GM12892 (cell line): ENCODE measurements at regions not wholly inside any gene's neighbourhood (a gene's known extent, or its start where the extent isn't known, plus 50 kb on each side); places are given as distances from the start of the nearest gene placed in this dataset.

Experiments
- DNase-seq: peaks from one replicate; pipeline ENCODE4 v3.0.0; 2011; ENCODE audit not compliant: insufficient read length
- FAIRE-seq: peaks from 2 replicates; lab custom pipeline; 2011; peaks lifted over from hg19 to GRCh38; lab: Jason Lieb, UNC
- POLR2A ChIP-seq: IDR thresholded peaks from 2 replicates; pipeline ENCODE4 v1.6.1; 2011; ENCODE audit warnings: low read depth, low read length, control low read depth
- POLR2AphosphoS5 ChIP-seq: IDR thresholded peaks from 2 replicates; pipeline ENCODE4 v1.6.1; 2011; ENCODE audit warnings: low read depth, low read length, control low read depth
- TAF1 ChIP-seq: IDR thresholded peaks from 2 replicates; pipeline ENCODE4 v1.6.1; 2011; ENCODE audit warnings: low read depth, mild to moderate bottlenecking, control low read depth, low read length, borderline replicate concordance

DNA sequence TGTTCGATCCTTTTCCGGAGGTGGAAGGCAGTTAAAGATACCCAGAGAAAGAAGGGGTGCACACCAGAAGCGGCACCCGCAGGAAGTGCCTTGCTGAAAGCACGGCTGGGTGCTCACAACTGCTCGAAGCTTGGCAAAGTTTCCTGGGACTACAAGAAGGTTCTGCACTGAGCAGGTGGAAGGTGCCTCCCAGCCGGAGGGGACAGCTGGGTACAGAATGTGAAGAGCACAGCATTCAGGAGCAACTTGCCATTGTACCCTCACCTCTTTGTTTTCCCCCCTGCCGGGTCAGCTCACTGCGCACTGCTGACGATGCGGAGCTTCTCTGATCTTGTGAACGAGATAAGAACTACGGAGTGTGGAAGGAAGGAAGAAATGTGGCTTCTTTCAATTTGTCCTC lies 289.2 kb downstream of the FBXW7 start:
- FAIRE-seq (no peak), DNase-seq (no peak)
- TF ChIP-seq TAF1 (no peak), POLR2AphosphoS5 (no peak), POLR2A (no peak)

- no peak for FAIRE-seq
- DNase-seq, result no peak
- TF ChIP-seq TAF1 (no peak), POLR2A (no peak), POLR2AphosphoS5 (no peak)
Measured at GRCh38 chr4:152245680-152246079, 290.2 kb downstream of the FBXW7 start.

- no peak for DNase-seq
- FAIRE-seq, result no peak
- TF ChIP-seq POLR2A (no peak), TAF1 (no peak), POLR2AphosphoS5 (no peak)
Measured at GRCh38 chr4:152244659-152245058, 291.2 kb downstream of the FBXW7 start.

- DNase-seq (no peak), FAIRE-seq (no peak)
- no peak for TF ChIP-seq TAF1
- TF ChIP-seq POLR2AphosphoS5, result no peak
- no peak for TF ChIP-seq POLR2A
Measured at GRCh38 chr4:152243896-152244595, 291.8 kb downstream of the FBXW7 start.

- FAIRE-seq (no peak), DNase-seq (no peak)
- TF ChIP-seq POLR2A, result no peak
- no peak for TF ChIP-seq POLR2AphosphoS5
- TF ChIP-seq TAF1, result no peak
Measured at GRCh38 chr4:152243206-152243605, 292.7 kb downstream of the FBXW7 start.

DNA sequence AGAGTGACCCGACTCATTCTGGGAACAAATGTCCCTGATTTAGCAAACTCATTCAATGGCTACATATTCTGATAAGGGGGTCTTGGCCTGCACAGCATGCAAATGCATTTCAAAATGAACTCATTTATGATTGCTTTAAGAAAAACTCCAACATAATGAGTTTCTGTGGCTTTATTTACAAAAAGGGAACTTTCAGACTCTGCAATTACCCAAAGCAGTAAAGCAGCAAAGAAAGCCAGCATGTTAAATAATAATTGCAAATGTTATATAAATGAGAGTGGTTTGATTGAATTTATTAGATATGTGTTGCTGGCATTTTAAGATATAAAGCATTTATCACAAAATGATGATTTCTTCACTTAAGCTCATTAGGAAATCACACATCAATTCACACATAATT lies 295.7 kb downstream of the FBXW7 start:
- FAIRE-seq (no peak), DNase-seq (no peak)
- TF ChIP-seq POLR2A (no peak), TAF1 (no peak), POLR2AphosphoS5 (no peak)

DNA sequence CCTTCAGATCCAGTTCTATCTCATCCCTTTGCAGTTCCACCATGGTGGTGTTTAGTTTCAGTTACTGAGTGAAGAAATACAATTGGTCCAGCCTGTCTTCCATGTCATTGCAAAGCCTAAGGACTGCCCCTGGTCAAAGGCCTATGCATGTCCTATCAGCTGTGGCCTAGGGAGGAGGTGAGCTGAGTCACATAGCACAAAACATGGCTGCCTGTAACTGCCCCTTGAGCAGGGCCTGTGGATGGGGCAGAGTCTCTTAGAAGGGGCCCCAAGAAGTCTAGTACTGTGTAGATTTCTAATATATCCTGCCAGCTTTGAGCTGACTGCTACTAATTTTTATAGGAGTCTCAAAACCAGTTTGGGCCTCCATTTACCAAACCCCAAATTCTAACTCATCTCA lies 296.7 kb downstream of the FBXW7 start:
- DNase-seq, result no peak
- FAIRE-seq, result no peak
- TF ChIP-seq TAF1 (no peak), POLR2AphosphoS5 (no peak), POLR2A (no peak)

GRCh38 chr4:152236519-152237056 lies 299.3 kb downstream of the FBXW7 start:
- FAIRE-seq (no peak), DNase-seq (no peak)
- TF ChIP-seq POLR2AphosphoS5 (no peak), TAF1 (no peak), POLR2A (no peak)

GRCh38 chr4:152235718-152236117 lies 300.2 kb downstream of the FBXW7 start:
- FAIRE-seq (peak; percentile 14), DNase-seq (no peak)
- TF ChIP-seq POLR2A (no peak), POLR2AphosphoS5 (no peak), TAF1 (no peak)

DNA sequence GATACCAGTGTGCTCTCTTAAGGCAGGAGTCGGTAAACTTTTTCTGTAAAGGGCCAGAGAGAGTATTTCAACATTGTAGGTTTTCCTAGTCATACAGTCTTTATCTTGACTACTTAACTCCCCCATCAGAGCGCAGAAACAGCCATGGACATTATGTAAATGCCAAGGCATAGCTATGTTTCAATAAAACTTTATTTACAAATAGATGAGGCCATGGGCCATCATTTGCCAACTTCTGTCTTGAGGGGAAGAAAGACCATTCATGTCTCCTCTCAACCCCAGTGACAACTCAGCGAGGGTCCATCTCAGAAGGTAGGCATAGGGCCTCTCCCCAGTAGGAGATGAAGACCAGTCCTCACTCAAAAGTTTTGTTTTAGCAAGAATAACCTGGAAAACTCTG lies 301.3 kb downstream of the FBXW7 start:
- FAIRE-seq (no peak), DNase-seq (no peak)
- no peak for TF ChIP-seq POLR2AphosphoS5

- TF ChIP-seq TAF1 (no peak), POLR2AphosphoS5 (no peak), POLR2A (no peak)
- DNase-seq (no peak), FAIRE-seq (no peak)
Measured at GRCh38 chr4:152232271-152232670, 303.6 kb downstream of the FBXW7 start.

DNA sequence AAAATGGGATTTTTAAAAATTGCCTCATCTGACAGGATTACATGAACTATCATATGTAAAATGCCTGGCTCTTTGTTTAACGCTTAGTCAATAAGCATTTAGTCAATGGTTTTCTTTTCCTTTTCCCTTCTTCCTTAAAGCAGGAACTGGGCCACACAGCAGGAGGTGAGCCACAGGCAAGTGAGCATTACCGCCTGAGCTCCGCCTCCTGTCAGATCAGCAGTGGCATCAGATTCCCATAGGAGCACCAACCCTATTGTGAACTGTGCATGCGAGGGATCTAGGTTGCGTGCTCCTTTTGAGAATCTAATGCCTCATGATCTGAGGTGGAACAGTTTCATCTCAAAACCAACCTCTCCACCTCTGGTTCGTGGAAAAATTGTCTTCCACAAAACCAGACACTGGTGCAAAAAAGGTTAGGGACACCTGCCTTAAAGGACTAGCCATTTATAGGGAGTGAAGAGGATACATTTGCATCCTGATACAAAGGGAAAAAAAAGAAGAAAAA lies 306.1 kb downstream of the FBXW7 start:
- no peak for FAIRE-seq
- no peak for DNase-seq
- TF ChIP-seq TAF1 (no peak), POLR2AphosphoS5 (no peak), POLR2A (no peak)
